ENCODE measurements at regions not wholly inside any gene's neighbourhood (a gene's known extent, or its start where the extent isn't known, plus 50 kb on each side); places are given as distances from the start of the nearest gene placed in this dataset.

- no peak overlapping the region for H3K27ac Mint-ChIP-seq (ENCODE audit: unreplicated experiment)
- H3K9me3 Mint-ChIP-seq (ENCODE audit: low read depth, unreplicated experiment), result peaks cover 7% of the 10 kb centered on the region
- H3K4me3 Mint-ChIP-seq (ENCODE audit: low read depth, unreplicated experiment), result no peak overlapping the region
- no peaks in the 10 kb centered on the region for H3K36me3 Mint-ChIP-seq (ENCODE audit: insufficient read depth, unreplicated experiment)
- no TSS peak for BruUV-seq (replicated peaks)
- CTCF ChIA-PET, result no interaction called here
- intact Hi-C loops (cut with micrococcal nuclease; ENCODE audit: unreplicated experiment), result no loop called here
- no peak for DNase-seq
- no peaks in the 10 kb centered on the region for H3K4me1 Mint-ChIP-seq (ENCODE audit: low read depth, unreplicated experiment)
- no peaks in the 10 kb centered on the region for H3K27me3 Mint-ChIP-seq (ENCODE audit: unreplicated experiment)
- no peak for TF ChIP-seq CTCF (IDR thresholded peaks at IDR 0.05; ENCODE audit: unreplicated experiment)
Measured at GRCh38 chrX:16222151-16222550, 54.9 kb downstream of the MAGEB17 start.

GRCh38 chrX:16223385-16223784 is 56.1 kb downstream of the MAGEB17 start:
- intact Hi-C loops (cut with micrococcal nuclease; ENCODE audit: unreplicated experiment), result no loop called here
- CTCF ChIA-PET, result no interaction called here
- no peaks in the 10 kb centered on the region for H3K36me3 Mint-ChIP-seq (ENCODE audit: insufficient read depth, unreplicated experiment)
- no peaks in the 10 kb centered on the region for H3K4me1 Mint-ChIP-seq (ENCODE audit: low read depth, unreplicated experiment)
- H3K27me3 Mint-ChIP-seq (ENCODE audit: unreplicated experiment), result no peaks in the 10 kb centered on the region
- no peak for DNase-seq
- no peak overlapping the region for H3K27ac Mint-ChIP-seq (ENCODE audit: unreplicated experiment)
- H3K9me3 Mint-ChIP-seq (ENCODE audit: low read depth, unreplicated experiment), result peaks cover 7% of the 10 kb centered on the region
- no peak overlapping the region for H3K4me3 Mint-ChIP-seq (ENCODE audit: low read depth, unreplicated experiment)
- no TSS peak for BruUV-seq (replicated peaks)
- TF ChIP-seq CTCF (IDR thresholded peaks at IDR 0.05; ENCODE audit: unreplicated experiment), result no peak

- H3K36me3 Mint-ChIP-seq (ENCODE audit: insufficient read depth, unreplicated experiment), result peaks cover 7% of the 10 kb centered on the region
- H3K27me3 Mint-ChIP-seq (ENCODE audit: unreplicated experiment), result no peaks in the 10 kb centered on the region
- no TSS peak for BruUV-seq (replicated peaks)
- peaks cover 28% of the 10 kb centered on the region for H3K4me1 Mint-ChIP-seq (ENCODE audit: low read depth, unreplicated experiment)
- peak overlapping the region; percentile 1 for H3K4me3 Mint-ChIP-seq (ENCODE audit: low read depth, unreplicated experiment)
- no peak for TF ChIP-seq CTCF (IDR thresholded peaks at IDR 0.05; ENCODE audit: unreplicated experiment)
- CTCF ChIA-PET, result interaction anchor here (1.0 to 1.3 kb wide), 4 partner anchors 10 to 116 kb away, joined by 3 to 5 read pairs (median 3); partner anchors contain the start of gene GRPR
- intact Hi-C loops (cut with micrococcal nuclease; ENCODE audit: unreplicated experiment), result no loop called here
- peaks cover 5% of the 10 kb centered on the region for H3K9me3 Mint-ChIP-seq (ENCODE audit: low read depth, unreplicated experiment)
- H3K27ac Mint-ChIP-seq (ENCODE audit: unreplicated experiment), result peak overlapping the region; percentile 81
- DNase-seq, result peak; percentile 70
Measured at GRCh38 chrX:16239211-16239610, 71.9 kb downstream of the MAGEB17 start.

GRCh38 chrX:16240231-16240905 is 73.1 kb downstream of the MAGEB17 start:
- Mint-ChIP-seq H3K36me3 (ENCODE audit: insufficient read depth, unreplicated experiment) (peaks cover 7% of the 10 kb centered on the region), H3K27me3 (ENCODE audit: unreplicated experiment) (no peaks in the 10 kb centered on the region), H3K9me3 (ENCODE audit: low read depth, unreplicated experiment) (peaks cover 5% of the 10 kb centered on the region), H3K4me3 (ENCODE audit: low read depth, unreplicated experiment) (peak overlapping the region; percentile 1), H3K27ac (ENCODE audit: unreplicated experiment) (peak overlapping the region; percentile 81), H3K4me1 (ENCODE audit: low read depth, unreplicated experiment) (peaks cover 28% of the 10 kb centered on the region)
- no TSS peak for BruUV-seq (replicated peaks)
- intact Hi-C loops (cut with micrococcal nuclease; ENCODE audit: unreplicated experiment), result no loop called here
- DNase-seq, result peak; percentile 31
- CTCF ChIA-PET, result no interaction called here
- TF ChIP-seq CTCF (IDR thresholded peaks at IDR 0.05; ENCODE audit: unreplicated experiment), result no peak

All from Calu3 (cell line).